ENCODE measurements at regions not wholly inside any gene's neighbourhood (a gene's known extent, or its start where the extent isn't known, plus 50 kb on each side); places are given as distances from the start of the nearest gene placed in this dataset.

- intact Hi-C loops (cut with micrococcal nuclease; ENCODE audit: unreplicated experiment) = no loop called here
- Mint-ChIP-seq H3K27me3 (ENCODE audit: unreplicated experiment) (no peaks in the 10 kb centered on the region), H3K36me3 (ENCODE audit: insufficient read depth, unreplicated experiment) (no peaks in the 10 kb centered on the region), H3K4me3 (ENCODE audit: low read depth, unreplicated experiment) (no peak overlapping the region), H3K9me3 (ENCODE audit: low read depth, unreplicated experiment) (no peaks in the 10 kb centered on the region), H3K27ac (ENCODE audit: unreplicated experiment) (no peak overlapping the region), H3K4me1 (ENCODE audit: low read depth, unreplicated experiment) (peaks cover 31% of the 10 kb centered on the region)
- DNase-seq = no peak
- CTCF ChIA-PET = no interaction called here
- BruUV-seq (replicated peaks) = no TSS peak
- TF ChIP-seq, protein P1, sequence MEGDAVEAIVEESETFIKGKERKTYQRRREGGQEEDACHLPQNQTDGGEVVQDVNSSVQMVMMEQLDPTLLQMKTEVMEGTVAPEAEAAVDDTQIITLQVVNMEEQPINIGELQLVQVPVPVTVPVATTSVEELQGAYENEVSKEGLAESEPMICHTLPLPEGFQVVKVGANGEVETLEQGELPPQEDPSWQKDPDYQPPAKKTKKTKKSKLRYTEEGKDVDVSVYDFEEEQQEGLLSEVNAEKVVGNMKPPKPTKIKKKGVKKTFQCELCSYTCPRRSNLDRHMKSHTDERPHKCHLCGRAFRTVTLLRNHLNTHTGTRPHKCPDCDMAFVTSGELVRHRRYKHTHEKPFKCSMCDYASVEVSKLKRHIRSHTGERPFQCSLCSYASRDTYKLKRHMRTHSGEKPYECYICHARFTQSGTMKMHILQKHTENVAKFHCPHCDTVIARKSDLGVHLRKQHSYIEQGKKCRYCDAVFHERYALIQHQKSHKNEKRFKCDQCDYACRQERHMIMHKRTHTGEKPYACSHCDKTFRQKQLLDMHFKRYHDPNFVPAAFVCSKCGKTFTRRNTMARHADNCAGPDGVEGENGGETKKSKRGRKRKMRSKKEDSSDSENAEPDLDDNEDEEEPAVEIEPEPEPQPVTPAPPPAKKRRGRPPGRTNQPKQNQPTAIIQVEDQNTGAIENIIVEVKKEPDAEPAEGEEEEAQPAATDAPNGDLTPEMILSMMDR (IDR thresholded peaks at IDR 0.05; ENCODE audit: unreplicated experiment) = no peak
These were observed 100.7 kb upstream of the TAF1B start for GRCh38 chr2:9742601-9743000.

GRCh38 chr2:9744256-9745004 is 98.8 kb upstream of the TAF1B start:
- TF ChIP-seq, protein P1 (IDR thresholded peaks at IDR 0.05; ENCODE audit: unreplicated experiment) = no peak
- CTCF ChIA-PET = interaction anchor here (0.5 kb wide), 1 partner anchor 219 kb away, joined by 3 read pairs; no protein-coding TSS in a partner anchor
- Mint-ChIP-seq H3K36me3 (ENCODE audit: insufficient read depth, unreplicated experiment) (no peaks in the 10 kb centered on the region), H3K27me3 (ENCODE audit: unreplicated experiment) (no peaks in the 10 kb centered on the region), H3K9me3 (ENCODE audit: low read depth, unreplicated experiment) (no peaks in the 10 kb centered on the region), H3K27ac (ENCODE audit: unreplicated experiment) (no peak overlapping the region), H3K4me3 (ENCODE audit: low read depth, unreplicated experiment) (no peak overlapping the region), H3K4me1 (ENCODE audit: low read depth, unreplicated experiment) (peaks cover 38% of the 10 kb centered on the region)
- DNase-seq = peak; percentile 9
- intact Hi-C loops (cut with micrococcal nuclease; ENCODE audit: unreplicated experiment) = no loop called here
- no TSS peak for BruUV-seq (replicated peaks)

DNA sequence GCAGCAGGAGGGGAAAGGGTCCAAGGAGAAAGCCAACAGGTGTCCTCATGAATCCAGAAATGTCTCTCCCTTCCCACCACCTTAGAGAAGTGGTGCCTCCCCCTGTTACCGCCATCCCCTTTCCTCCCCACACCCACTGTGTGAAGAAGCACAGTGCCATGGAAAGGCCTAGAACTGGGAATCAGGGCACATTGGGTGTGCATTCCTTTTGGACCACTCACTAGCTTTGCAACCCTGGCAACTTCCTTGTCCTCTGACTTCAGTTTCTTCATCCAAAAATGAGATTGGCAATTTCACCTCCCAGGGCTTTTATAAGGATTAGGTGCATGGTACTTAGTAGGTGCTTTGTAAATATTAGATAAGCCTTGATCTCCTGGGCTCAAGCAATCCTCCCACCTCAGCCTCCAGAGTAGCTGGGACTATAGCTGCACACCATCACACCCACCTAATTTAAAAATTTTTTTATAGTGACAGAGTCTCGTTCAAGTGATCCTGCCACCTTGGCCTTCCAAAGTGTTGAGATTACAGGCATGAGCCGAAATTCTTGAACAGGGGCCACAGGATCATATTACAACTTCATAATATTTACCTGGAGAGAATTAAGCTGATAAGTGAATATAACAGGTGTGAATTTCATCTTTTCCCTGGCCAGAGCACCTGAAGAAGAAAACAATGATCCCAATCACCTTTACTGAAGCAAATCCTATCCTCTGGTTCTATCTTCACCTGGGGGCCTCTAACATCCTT is 97.9 kb upstream of the TAF1B start:
- BruUV-seq (replicated peaks) = no TSS peak
- no peak overlapping the region for H3K27ac Mint-ChIP-seq (ENCODE audit: unreplicated experiment)
- H3K9me3 Mint-ChIP-seq (ENCODE audit: low read depth, unreplicated experiment) = no peaks in the 10 kb centered on the region
- intact Hi-C loops (cut with micrococcal nuclease; ENCODE audit: unreplicated experiment) = no loop called here
- TF ChIP-seq, protein P1 (IDR thresholded peaks at IDR 0.05; ENCODE audit: unreplicated experiment) = no peak
- DNase-seq = no peak
- CTCF ChIA-PET = no interaction called here
- H3K4me1 Mint-ChIP-seq (ENCODE audit: low read depth, unreplicated experiment) = peaks cover 38% of the 10 kb centered on the region
- no peaks in the 10 kb centered on the region for H3K27me3 Mint-ChIP-seq (ENCODE audit: unreplicated experiment)
- no peak overlapping the region for H3K4me3 Mint-ChIP-seq (ENCODE audit: low read depth, unreplicated experiment)
- H3K36me3 Mint-ChIP-seq (ENCODE audit: insufficient read depth, unreplicated experiment) = no peaks in the 10 kb centered on the region

GRCh38 chr2:9747396-9747795 is 95.9 kb upstream of the TAF1B start:
- CTCF ChIA-PET = interaction anchor here (0.7 kb wide), 1 partner anchor 15 kb away, joined by 3 read pairs; no protein-coding TSS in a partner anchor
- H3K9me3 Mint-ChIP-seq (ENCODE audit: low read depth, unreplicated experiment) = no peaks in the 10 kb centered on the region
- no TSS peak for BruUV-seq (replicated peaks)
- peaks cover 5% of the 10 kb centered on the region for H3K36me3 Mint-ChIP-seq (ENCODE audit: insufficient read depth, unreplicated experiment)
- no peak for DNase-seq
- H3K27me3 Mint-ChIP-seq (ENCODE audit: unreplicated experiment) = no peaks in the 10 kb centered on the region
- intact Hi-C loops (cut with micrococcal nuclease; ENCODE audit: unreplicated experiment) = no loop called here
- H3K4me3 Mint-ChIP-seq (ENCODE audit: low read depth, unreplicated experiment) = no peak overlapping the region
- TF ChIP-seq, protein P1 (IDR thresholded peaks at IDR 0.05; ENCODE audit: unreplicated experiment) = no peak
- H3K27ac Mint-ChIP-seq (ENCODE audit: unreplicated experiment) = no peak overlapping the region
- H3K4me1 Mint-ChIP-seq (ENCODE audit: low read depth, unreplicated experiment) = peaks cover 42% of the 10 kb centered on the region

Data from Calu3 (cell line).